ENCODE measurements at regions not wholly inside any gene's neighbourhood (a gene's known extent, or its start where the extent isn't known, plus 50 kb on each side); places are given as distances from the start of the nearest gene placed in this dataset.

GRCh38 chr3:135802171-135802570, 163.4 kb upstream of the PPP2R3A start:
- no peaks in the 10 kb centered on the region for H4K20me1 ChIP-seq (ENCODE audit: insufficient read depth, poor library complexity, severe bottlenecking)

GRCh38 chr3:135803028-135803692, 162.4 kb upstream of the PPP2R3A start:
- DNase-seq (ENCODE audit: low spot score): no peak
- 79% methylated on average over 10 of the region's 10 CpGs for WGBS (ENCODE audit: low lambda C conversion rate, missing lambda C conversion rate)
- no peaks in the 10 kb centered on the region for H3K27me3 ChIP-seq
- H3K79me2 ChIP-seq: no peaks in the 10 kb centered on the region
- no peaks in the 10 kb centered on the region for H4K20me1 ChIP-seq (ENCODE audit: insufficient read depth, poor library complexity, severe bottlenecking)
- no peaks in the 10 kb centered on the region for H3K4me1 ChIP-seq (ENCODE audit: insufficient read depth)
- H3K4me3 ChIP-seq: no peak overlapping the region
- no peak overlapping the region for H3K27ac ChIP-seq
- H3K9me3 ChIP-seq (ENCODE audit: low read depth): no peaks in the 10 kb centered on the region
- no peaks in the 10 kb centered on the region for H3K9me2 ChIP-seq (replicated peaks; ENCODE audit: insufficient read depth)
- no peaks in the 10 kb centered on the region for H3K36me3 ChIP-seq (replicated peaks; ENCODE audit: insufficient read depth, low read depth)
- no peak overlapping the region for H2AFZ ChIP-seq
- no peak for TF ChIP-seq EZH2 (IDR thresholded peaks at IDR 0.05; ENCODE audit: borderline replicate concordance)
- H3K4me2 ChIP-seq: no peak overlapping the region

More at GRCh38 chr3:135802171-135802570, 163.4 kb upstream of the PPP2R3A start:
- no peaks in the 10 kb centered on the region for H3K79me2 ChIP-seq
- no peaks in the 10 kb centered on the region for H3K36me3 ChIP-seq (replicated peaks; ENCODE audit: insufficient read depth, low read depth)
- no peaks in the 10 kb centered on the region for H3K9me2 ChIP-seq (replicated peaks; ENCODE audit: insufficient read depth)
- H2AFZ ChIP-seq: no peak overlapping the region
- H3K27me3 ChIP-seq: no peaks in the 10 kb centered on the region
- 88% methylated on average over 10 of the region's 10 CpGs for WGBS (ENCODE audit: low lambda C conversion rate, missing lambda C conversion rate)
- H3K4me1 ChIP-seq (ENCODE audit: insufficient read depth): no peaks in the 10 kb centered on the region
- no peak for DNase-seq (ENCODE audit: low spot score)
- TF ChIP-seq CTCF (IDR thresholded peaks at IDR 0.05; ENCODE audit: poor library complexity) (no peak), EZH2 (IDR thresholded peaks at IDR 0.05; ENCODE audit: borderline replicate concordance) (no peak), EZH2phosphoT487 (IDR thresholded peaks at IDR 0.05; ENCODE audit: low read depth, severe bottlenecking, unreplicated experiment) (no peak)
- H3K4me2 ChIP-seq: no peak overlapping the region
- no peaks in the 10 kb centered on the region for H3K9me3 ChIP-seq (ENCODE audit: low read depth)
- no peak overlapping the region for H3K4me3 ChIP-seq
- H3K27ac ChIP-seq: no peak overlapping the region

- no peaks in the 10 kb centered on the region for H3K9me3 ChIP-seq (ENCODE audit: low read depth)
- H3K9me2 ChIP-seq (replicated peaks; ENCODE audit: insufficient read depth): no peaks in the 10 kb centered on the region
- no peak overlapping the region for H3K4me2 ChIP-seq
- H3K36me3 ChIP-seq (replicated peaks; ENCODE audit: insufficient read depth, low read depth): no peaks in the 10 kb centered on the region
- DNase-seq (ENCODE audit: low spot score): no peak
- H4K20me1 ChIP-seq (ENCODE audit: insufficient read depth, poor library complexity, severe bottlenecking): no peaks in the 10 kb centered on the region
- no peak overlapping the region for H3K4me3 ChIP-seq
- H3K79me2 ChIP-seq: no peaks in the 10 kb centered on the region
- 87% methylated on average over 3 of the region's 3 CpGs for WGBS (ENCODE audit: low lambda C conversion rate, missing lambda C conversion rate)
- H3K4me1 ChIP-seq (ENCODE audit: insufficient read depth): no peaks in the 10 kb centered on the region
- no peak for TF ChIP-seq EZH2phosphoT487 (IDR thresholded peaks at IDR 0.05; ENCODE audit: low read depth, severe bottlenecking, unreplicated experiment)
- no peak for TF ChIP-seq EZH2 (IDR thresholded peaks at IDR 0.05; ENCODE audit: borderline replicate concordance)
- TF ChIP-seq CTCF (IDR thresholded peaks at IDR 0.05; ENCODE audit: poor library complexity): no peak
- no peaks in the 10 kb centered on the region for H3K27me3 ChIP-seq
- H3K27ac ChIP-seq: no peak overlapping the region
- no peak overlapping the region for H2AFZ ChIP-seq
Measured at GRCh38 chr3:135805752-135806151, 159.8 kb upstream of the PPP2R3A start.

GRCh38 chr3:135806317-135806716, 159.2 kb upstream of the PPP2R3A start:
- no peaks in the 10 kb centered on the region for H3K4me1 ChIP-seq (ENCODE audit: insufficient read depth)
- H2AFZ ChIP-seq: no peak overlapping the region
- H3K27me3 ChIP-seq: no peaks in the 10 kb centered on the region
- H3K4me3 ChIP-seq: no peak overlapping the region
- no peak overlapping the region for H3K27ac ChIP-seq
- H3K4me2 ChIP-seq: no peak overlapping the region
- no peaks in the 10 kb centered on the region for H4K20me1 ChIP-seq (ENCODE audit: insufficient read depth, poor library complexity, severe bottlenecking)
- TF ChIP-seq CTCF (IDR thresholded peaks at IDR 0.05; ENCODE audit: poor library complexity) (no peak), EZH2phosphoT487 (IDR thresholded peaks at IDR 0.05; ENCODE audit: low read depth, severe bottlenecking, unreplicated experiment) (no peak), EZH2 (IDR thresholded peaks at IDR 0.05; ENCODE audit: borderline replicate concordance) (no peak)
- H3K9me2 ChIP-seq (replicated peaks; ENCODE audit: insufficient read depth): no peaks in the 10 kb centered on the region
- 58% methylated on average over 4 of the region's 4 CpGs for WGBS (ENCODE audit: low lambda C conversion rate, missing lambda C conversion rate)
- H3K9me3 ChIP-seq (ENCODE audit: low read depth): no peaks in the 10 kb centered on the region
- H3K36me3 ChIP-seq (replicated peaks; ENCODE audit: insufficient read depth, low read depth): no peaks in the 10 kb centered on the region
- H3K79me2 ChIP-seq: no peaks in the 10 kb centered on the region
- no peak for DNase-seq (ENCODE audit: low spot score)
